ENCODE measurements at regions not wholly inside any gene's neighbourhood (a gene's known extent, or its start where the extent isn't known, plus 50 kb on each side); places are given as distances from the start of the nearest gene placed in this dataset.
A peak's percentile ranks its signal among the peaks of the same experiment; 100 is the strongest.

DNA sequence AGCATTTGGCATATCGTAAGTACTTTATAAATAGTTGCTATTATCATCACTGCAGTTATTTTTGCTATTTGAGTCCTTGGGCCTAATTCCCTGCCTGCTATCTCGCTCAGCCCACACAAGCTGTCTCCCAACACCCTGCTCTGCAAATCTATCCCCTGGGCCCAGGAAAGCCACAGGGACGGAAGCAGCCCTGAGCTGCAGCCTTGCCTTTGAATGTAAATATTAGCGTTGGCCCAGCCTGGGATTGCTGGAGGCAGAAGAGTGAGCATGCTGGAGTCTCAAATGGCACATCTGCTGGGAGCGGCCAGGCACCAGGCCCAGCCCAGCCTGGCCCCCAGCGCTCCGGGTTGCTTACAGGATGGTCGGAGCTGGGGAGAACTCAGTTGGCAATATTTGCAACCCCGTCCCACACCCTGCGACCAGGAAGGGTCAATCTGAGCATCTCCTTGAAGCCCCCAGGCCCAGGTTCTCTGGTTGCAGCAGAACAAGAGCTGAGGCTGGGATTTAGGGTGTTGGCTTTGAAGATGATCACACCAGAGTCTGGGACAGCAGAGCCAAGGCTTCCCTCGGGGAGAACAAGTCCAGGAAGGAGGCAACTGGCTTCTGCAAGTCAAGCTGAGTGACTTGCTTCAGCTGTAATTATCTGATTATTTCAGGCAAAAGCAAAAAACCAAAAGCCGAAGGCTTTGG is 529.6 kb downstream of the SHQ1 start:
- Mint-ChIP-seq H3K4me3 (no peak overlapping the region), H3K36me3 (ENCODE audit: low read depth) (no peaks in the 10 kb centered on the region), H3K9me3 (ENCODE audit: low read depth) (no peaks in the 10 kb centered on the region), H3K27ac (no peak overlapping the region), H3K27me3 (no peaks in the 10 kb centered on the region), H3K4me1 (no peaks in the 10 kb centered on the region)
- POLR2A ChIA-PET: no interaction called here
- no peak for DNase-seq
- intact Hi-C loops (cut with DNase I, micrococcal nuclease): no loop called here
- no peak for ATAC-seq
- CTCF ChIA-PET: interaction anchor here (1.0 kb wide), 1 partner anchor 32 kb away, joined by 3 read pairs; no protein-coding TSS in a partner anchor

DNA sequence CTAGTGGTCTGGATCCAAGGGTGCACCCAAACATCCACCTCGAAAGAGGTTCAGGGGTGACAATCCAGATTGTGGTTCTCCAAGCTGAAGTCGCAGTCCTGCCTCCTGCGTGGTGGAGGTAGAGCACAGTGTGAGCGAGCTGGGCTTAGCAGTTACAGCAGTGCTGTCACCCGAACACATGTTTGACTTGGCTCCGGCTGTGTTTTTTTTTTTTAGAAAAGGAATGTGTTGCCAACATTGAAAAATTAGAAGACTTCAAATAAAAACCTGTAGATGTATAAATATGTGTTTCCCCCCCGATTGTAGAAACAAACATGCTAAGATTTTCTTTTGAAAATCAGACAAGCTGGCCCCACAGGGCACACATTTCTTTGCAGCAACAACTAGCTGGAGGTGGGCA is 530.8 kb downstream of the SHQ1 start:
- ChIA-PET CTCF (interaction anchor here (0.7 kb wide), 1 partner anchor 307 kb away, joined by 4 read pairs; no protein-coding TSS in a partner anchor), POLR2A (no interaction called here)

DNA sequence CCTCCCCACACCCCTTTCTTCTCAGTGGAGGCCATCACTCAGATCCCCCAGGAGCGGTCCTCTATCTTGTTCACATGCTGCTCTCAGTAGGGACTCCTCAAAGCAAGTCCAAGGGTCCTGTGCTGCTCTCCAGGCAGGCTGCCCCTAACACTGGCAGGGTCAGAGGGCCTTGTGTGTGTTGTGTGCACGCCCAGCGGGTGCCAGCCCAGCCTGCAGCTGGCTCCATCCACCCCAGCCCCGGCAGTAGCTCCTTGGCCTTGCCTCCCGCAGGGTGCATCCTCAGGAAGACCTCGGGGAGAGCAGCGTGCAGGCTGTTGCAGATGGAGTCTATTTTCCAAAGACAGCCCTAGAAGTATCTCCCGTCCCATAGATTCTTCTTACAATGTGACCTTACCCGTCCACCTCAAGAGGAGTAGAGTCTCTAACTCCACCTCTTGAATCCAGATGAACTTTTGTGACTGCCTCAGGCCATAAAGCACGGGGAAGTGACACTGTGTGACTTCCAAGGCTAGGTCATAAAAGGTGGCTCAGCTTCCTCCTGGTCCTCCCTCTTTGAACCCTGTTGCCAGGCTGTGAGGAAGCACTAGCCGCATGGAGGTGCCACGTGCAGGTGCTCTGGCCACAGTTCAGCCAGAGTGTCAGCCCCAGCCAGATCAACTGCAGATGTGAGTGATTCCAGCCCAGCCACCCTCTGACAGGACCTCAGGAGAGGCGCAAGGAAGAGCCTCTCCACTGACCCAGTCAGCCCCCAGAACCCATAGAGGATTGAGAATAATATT is 531.6 kb downstream of the SHQ1 start:
- intact Hi-C loops (cut with DNase I, micrococcal nuclease): no loop called here
- H3K4me1 Mint-ChIP-seq: peaks cover under 1% of the 10 kb centered on the region
- DNase-seq (no peak), ATAC-seq (no peak)
- no peak overlapping the region for H3K27ac Mint-ChIP-seq
- H3K36me3 Mint-ChIP-seq (ENCODE audit: low read depth): no peaks in the 10 kb centered on the region
- ChIA-PET CTCF (interaction anchor here (0.6 kb wide), 1 partner anchor 94 kb away, joined by 3 read pairs; no protein-coding TSS in a partner anchor), POLR2A (no interaction called here)
- H3K4me3 Mint-ChIP-seq: no peak overlapping the region
- H3K27me3 Mint-ChIP-seq: no peaks in the 10 kb centered on the region
- no peaks in the 10 kb centered on the region for H3K9me3 Mint-ChIP-seq (ENCODE audit: low read depth)

More for the DNA sequence above, 530.8 kb downstream of the SHQ1 start:
- Mint-ChIP-seq H3K36me3 (ENCODE audit: low read depth) (no peaks in the 10 kb centered on the region), H3K4me1 (no peaks in the 10 kb centered on the region), H3K27me3 (no peaks in the 10 kb centered on the region), H3K9me3 (ENCODE audit: low read depth) (no peaks in the 10 kb centered on the region), H3K4me3 (no peak overlapping the region), H3K27ac (no peak overlapping the region)
- ATAC-seq: no peak
- DNase-seq: no peak
- intact Hi-C loops (cut with DNase I, micrococcal nuclease): no loop called here

DNA sequence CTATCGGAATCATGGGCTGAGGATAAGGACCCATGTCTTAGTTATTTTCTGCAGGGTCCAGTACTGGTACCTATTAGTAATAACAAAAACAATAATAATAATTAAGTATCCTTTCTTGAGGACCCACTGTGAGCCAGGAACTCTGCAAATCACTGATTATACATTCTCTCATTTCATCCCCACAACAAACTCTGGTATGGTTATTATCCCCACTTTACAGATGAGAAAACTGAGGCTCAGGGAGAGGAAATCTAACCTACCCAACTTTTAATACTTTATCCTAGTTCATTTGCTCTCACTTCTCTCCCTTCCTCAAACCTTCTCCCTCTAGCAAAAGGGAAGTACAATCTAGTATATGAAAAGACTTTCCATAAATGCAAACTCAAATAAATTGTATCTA is 528.4 kb upstream of the PROK2 start:
- Mint-ChIP-seq H3K4me3 (no peak overlapping the region), H3K27ac (no peak overlapping the region), H3K36me3 (ENCODE audit: low read depth) (no peaks in the 10 kb centered on the region), H3K4me1 (peaks cover 19% of the 10 kb centered on the region), H3K9me3 (ENCODE audit: low read depth) (no peaks in the 10 kb centered on the region), H3K27me3 (no peaks in the 10 kb centered on the region)
- ChIA-PET CTCF (interaction anchor here (1.5 kb wide), 1 partner anchor 10 kb away, joined by 5 read pairs; no protein-coding TSS in a partner anchor), POLR2A (no interaction called here)
- no peak for DNase-seq
- no peak for ATAC-seq
- intact Hi-C loops (cut with DNase I, micrococcal nuclease): no loop called here

DNA sequence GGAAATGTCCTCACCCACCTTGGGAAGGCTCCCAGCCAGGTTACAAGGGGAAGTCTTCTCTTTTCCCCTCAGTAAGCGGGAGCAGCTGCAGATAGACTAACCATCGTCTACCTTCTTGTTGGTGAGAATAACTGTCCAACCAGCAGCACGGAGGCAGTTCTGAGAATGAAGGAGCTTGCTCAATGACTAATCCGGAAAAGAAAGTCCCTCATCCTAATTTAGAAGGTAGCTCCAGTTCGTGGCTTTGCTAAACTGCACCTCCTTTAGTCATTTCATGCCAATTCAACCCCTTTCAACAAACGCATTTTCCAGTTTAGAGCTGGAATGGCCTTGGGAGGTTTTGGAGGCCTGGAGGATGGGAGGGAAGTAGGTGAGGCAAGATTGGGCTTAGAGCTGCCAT is 527.4 kb upstream of the PROK2 start:
- H3K27me3 Mint-ChIP-seq: no peaks in the 10 kb centered on the region
- peak; percentile 14 for DNase-seq
- ATAC-seq: peak; percentile 54
- H3K27ac Mint-ChIP-seq: no peak overlapping the region
- ChIA-PET CTCF (interaction anchor here (0.7 to 1.5 kb wide), 3 partner anchors 9 to 153 kb away, joined by 3 to 5 read pairs (median 3); no protein-coding TSS in a partner anchor), POLR2A (no interaction called here)
- H3K4me3 Mint-ChIP-seq: no peak overlapping the region
- no peaks in the 10 kb centered on the region for H3K36me3 Mint-ChIP-seq (ENCODE audit: low read depth)
- no peaks in the 10 kb centered on the region for H3K9me3 Mint-ChIP-seq (ENCODE audit: low read depth)
- intact Hi-C loops (cut with DNase I, micrococcal nuclease): no loop called here
- H3K4me1 Mint-ChIP-seq: peaks cover 19% of the 10 kb centered on the region

DNA sequence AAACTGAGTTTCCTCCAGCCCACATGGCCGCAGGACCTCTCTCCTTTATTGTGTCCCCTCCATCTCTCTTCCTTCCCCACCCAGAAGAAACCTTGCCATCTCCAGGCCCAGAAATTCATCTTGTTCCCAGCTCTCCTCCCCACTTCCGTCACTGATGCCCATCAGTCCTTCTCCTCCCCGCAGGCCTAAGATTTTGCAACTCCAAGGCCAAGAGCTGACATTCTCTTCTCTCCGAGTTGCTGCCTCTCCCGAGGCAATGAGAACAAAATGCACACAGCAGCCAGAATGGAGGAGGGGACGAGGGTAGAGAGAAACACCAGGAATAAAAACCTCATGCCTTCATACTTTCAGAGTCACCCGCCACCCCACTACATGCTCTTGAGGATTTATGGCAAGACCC is 526.5 kb upstream of the PROK2 start:
- no peak for DNase-seq
- ATAC-seq: no peak
- POLR2A ChIA-PET: no interaction called here
- no peak overlapping the region for H3K4me3 Mint-ChIP-seq
- intact Hi-C loops (cut with DNase I, micrococcal nuclease): no loop called here
- H3K4me1 Mint-ChIP-seq: peaks cover 19% of the 10 kb centered on the region
- no peaks in the 10 kb centered on the region for H3K9me3 Mint-ChIP-seq (ENCODE audit: low read depth)
- no peaks in the 10 kb centered on the region for H3K27me3 Mint-ChIP-seq
- H3K27ac Mint-ChIP-seq: peak overlapping the region; percentile 25
- CTCF ChIA-PET: no interaction called here
- H3K36me3 Mint-ChIP-seq (ENCODE audit: low read depth): no peaks in the 10 kb centered on the region

- Mint-ChIP-seq H3K4me1 (peaks cover 19% of the 10 kb centered on the region), H3K4me3 (no peak overlapping the region), H3K27ac (peak overlapping the region; percentile 20), H3K27me3 (no peaks in the 10 kb centered on the region), H3K36me3 (ENCODE audit: low read depth) (no peaks in the 10 kb centered on the region), H3K9me3 (ENCODE audit: low read depth) (no peaks in the 10 kb centered on the region)
- ATAC-seq (peak; percentile 77), DNase-seq (peak; percentile 28)
- CTCF ChIA-PET: no interaction called here
- POLR2A ChIA-PET: no interaction called here
- intact Hi-C loops (cut with DNase I, micrococcal nuclease): no loop called here
These were observed 525.8 kb upstream of the PROK2 start for GRCh38 chr3:72310419-72311380.

GRCh38 chr3:72309661-72310418 is 524.9 kb upstream of the PROK2 start:
- Mint-ChIP-seq H3K4me3 (no peak overlapping the region), H3K27me3 (no peaks in the 10 kb centered on the region), H3K36me3 (ENCODE audit: low read depth) (no peaks in the 10 kb centered on the region), H3K9me3 (ENCODE audit: low read depth) (no peaks in the 10 kb centered on the region), H3K27ac (peak overlapping the region; percentile 20), H3K4me1 (peaks cover 19% of the 10 kb centered on the region)
- DNase-seq (no peak), ATAC-seq (no peak)
- ChIA-PET CTCF (no interaction called here), POLR2A (no interaction called here)
- intact Hi-C loops (cut with DNase I, micrococcal nuclease): no loop called here

DNA sequence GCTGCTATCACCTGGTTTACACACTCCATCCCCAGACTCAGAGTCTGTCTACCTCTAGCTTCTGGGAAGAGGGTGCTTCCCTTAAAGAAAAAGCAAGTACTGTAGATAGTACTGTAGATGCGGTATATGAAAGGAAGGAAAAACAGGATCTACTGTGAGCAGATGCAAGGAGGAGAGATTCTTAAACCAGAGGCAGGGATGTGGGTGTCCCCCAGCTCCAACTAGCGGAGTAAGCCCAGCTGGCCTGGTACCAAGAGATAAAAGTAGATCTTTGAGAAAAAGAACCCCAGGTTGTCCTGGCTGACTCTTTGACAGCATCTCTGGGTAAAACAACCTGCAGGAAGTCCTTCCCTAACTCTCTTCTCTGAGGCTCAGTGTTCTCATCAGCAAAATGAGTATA is 523.7 kb upstream of the PROK2 start:
- CTCF ChIA-PET: interaction anchor here (1.2 kb wide), 1 partner anchor 378 kb away, joined by 3 read pairs; no protein-coding TSS in a partner anchor
- H3K9me3 Mint-ChIP-seq (ENCODE audit: low read depth): no peaks in the 10 kb centered on the region

DNA sequence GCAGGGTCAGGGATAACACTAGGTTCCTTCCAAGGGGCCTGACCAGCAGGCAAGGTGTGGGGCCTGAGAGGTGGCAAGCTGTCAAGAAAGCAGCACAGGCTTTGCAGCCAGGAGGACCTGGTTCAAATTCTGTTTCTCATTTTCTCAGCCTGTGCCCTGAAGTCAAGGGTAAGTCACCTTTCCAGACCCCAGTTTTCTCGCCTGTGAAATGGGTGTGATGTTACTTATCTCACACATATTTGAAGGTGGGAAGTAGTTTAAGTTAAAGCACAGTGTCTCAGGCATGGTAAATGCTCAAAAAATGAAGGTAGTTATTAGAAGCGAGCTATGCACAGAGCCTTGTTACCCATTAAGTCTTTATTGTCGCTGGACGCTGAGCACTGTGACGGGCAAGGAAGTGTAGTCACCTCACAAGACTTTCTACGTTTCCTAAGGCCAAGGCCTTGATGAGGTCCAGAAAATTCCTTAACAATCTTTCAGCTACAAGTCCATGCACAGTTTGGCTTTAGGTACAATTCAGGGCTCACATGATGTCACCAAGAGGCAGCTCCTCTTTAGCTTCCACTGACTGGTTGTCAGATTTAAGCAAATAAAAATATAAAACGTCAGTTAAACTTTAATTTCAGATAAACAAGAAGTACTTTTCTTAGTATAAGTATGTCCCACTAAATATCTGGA is 522.6 kb upstream of the PROK2 start:
- no peak for DNase-seq
- intact Hi-C loops (cut with DNase I, micrococcal nuclease): no loop called here
- Mint-ChIP-seq H3K4me3 (no peak overlapping the region), H3K27ac (no peak overlapping the region), H3K9me3 (ENCODE audit: low read depth) (no peaks in the 10 kb centered on the region), H3K27me3 (no peaks in the 10 kb centered on the region), H3K36me3 (ENCODE audit: low read depth) (no peaks in the 10 kb centered on the region), H3K4me1 (peaks cover 19% of the 10 kb centered on the region)
- ATAC-seq: no peak
- ChIA-PET POLR2A (no interaction called here), CTCF (interaction anchor here (1.2 kb wide), 1 partner anchor 377 kb away, joined by 3 read pairs; no protein-coding TSS in a partner anchor)

More for the DNA sequence above, 523.7 kb upstream of the PROK2 start:
- Mint-ChIP-seq H3K4me1 (peaks cover 19% of the 10 kb centered on the region), H3K4me3 (no peak overlapping the region), H3K36me3 (ENCODE audit: low read depth) (no peaks in the 10 kb centered on the region), H3K27ac (no peak overlapping the region), H3K27me3 (no peaks in the 10 kb centered on the region)
- ATAC-seq: no peak
- intact Hi-C loops (cut with DNase I, micrococcal nuclease): no loop called here
- POLR2A ChIA-PET: no interaction called here
- DNase-seq: no peak
